Ishikawa (cell line): ENCODE measurements at regions not wholly inside any gene's neighbourhood (a gene's known extent, or its start where the extent isn't known, plus 50 kb on each side); places are given as distances from the start of the nearest gene placed in this dataset.

Source experiments
- CEBPB ChIP-seq: IDR thresholded peaks from 2 replicates; pipeline ENCODE4 v1.6.1; 2012
- CREB1 ChIP-seq: IDR thresholded peaks from 2 replicates; pipeline ENCODE4 v1.6.1; 2012; ENCODE audit warnings: low read depth
- EGR1 ChIP-seq: IDR thresholded peaks from 2 replicates; pipeline ENCODE4 v1.6.1; 2012
- EP300 ChIP-seq: IDR thresholded peaks from 2 replicates; pipeline ENCODE4 v1.6.1; 2012; ENCODE audit warnings: borderline replicate concordance
- FOXM1 ChIP-seq: IDR thresholded peaks from 2 replicates; pipeline ENCODE4 v1.6.1; 2012; ENCODE audit warnings: low read depth, borderline replicate concordance
- MAX ChIP-seq: IDR thresholded peaks from 2 replicates; pipeline ENCODE4 v1.6.1; 2012
- NFIC ChIP-seq: IDR thresholded peaks from 2 replicates; pipeline ENCODE4 v1.6.1; 2012
- RAD21 ChIP-seq: IDR thresholded peaks from 2 replicates; pipeline ENCODE4 v1.6.1; 2012; ENCODE audit warnings: low read depth
- REST ChIP-seq: IDR thresholded peaks from 2 replicates; pipeline ENCODE4 v1.6.1; 2012; ENCODE audit warnings: low read depth, mild to moderate bottlenecking
- TAF1 ChIP-seq: IDR thresholded peaks from 2 replicates; pipeline ENCODE4 v1.6.1; 2012; ENCODE audit warnings: low read depth, mild to moderate bottlenecking
- TCF12 ChIP-seq: IDR thresholded peaks from 2 replicates; pipeline ENCODE4 v1.6.1; 2012; ENCODE audit warnings: low read depth
- TEAD4 ChIP-seq: IDR thresholded peaks from 2 replicates; pipeline ENCODE4 v1.6.1; 2012
- USF1 ChIP-seq: IDR thresholded peaks from 2 replicates; pipeline ENCODE4 v1.6.1; 2012
- YY1 ChIP-seq: IDR thresholded peaks from 2 replicates; pipeline ENCODE4 v1.6.1; 2012; ENCODE audit warnings: low read depth
- ZBTB7A ChIP-seq: IDR thresholded peaks from 2 replicates; pipeline ENCODE4 v1.6.1; 2012; ENCODE audit warnings: low read depth

- no peak for TF ChIP-seq CEBPB
- TF ChIP-seq TAF1, result no peak
- TF ChIP-seq EGR1, result no peak
- TF ChIP-seq FOXM1, result no peak
- no peak for TF ChIP-seq TEAD4
- no peak for TF ChIP-seq CREB1
- no peak for TF ChIP-seq RAD21
- TF ChIP-seq NFIC, result no peak
- TF ChIP-seq TCF12, result no peak
- no peak for TF ChIP-seq ZBTB7A
- TF ChIP-seq USF1, result no peak
- no peak for TF ChIP-seq YY1
- no peak for TF ChIP-seq EP300
- no peak for TF ChIP-seq MAX
These were observed 1163.1 kb upstream of the MIR17HG start for GRCh38 chr13:90184355-90184754.

- TF ChIP-seq EGR1 (no peak), USF1 (no peak), EP300 (no peak), ZBTB7A (no peak), MAX (no peak), TEAD4 (no peak), FOXM1 (no peak), CEBPB (no peak), RAD21 (no peak), CREB1 (no peak), REST (no peak), NFIC (no peak), TCF12 (no peak), YY1 (no peak), TAF1 (no peak)
These were observed 1161.8 kb upstream of the MIR17HG start for GRCh38 chr13:90185734-90186133.

- TF ChIP-seq REST (no peak), NFIC (no peak), EGR1 (no peak), RAD21 (no peak), TAF1 (no peak), CREB1 (no peak), YY1 (no peak)
These were observed 1159.8 kb upstream of the MIR17HG start for GRCh38 chr13:90187478-90188350.

- no peak for TF ChIP-seq ZBTB7A
- TF ChIP-seq NFIC, result no peak
- no peak for TF ChIP-seq YY1
- no peak for TF ChIP-seq MAX
- no peak for TF ChIP-seq FOXM1
- TF ChIP-seq EGR1, result no peak
These were observed 1159.2 kb upstream of the MIR17HG start for GRCh38 chr13:90188351-90188636.

- no peak for TF ChIP-seq USF1
- no peak for TF ChIP-seq TCF12
- TF ChIP-seq EP300, result no peak
- no peak for TF ChIP-seq NFIC
- no peak for TF ChIP-seq YY1
- TF ChIP-seq EGR1, result no peak
These were observed 1149.8 kb upstream of the MIR17HG start for GRCh38 chr13:90197722-90198121.
